HG03575 (cell line): ENCODE measurements at regions not wholly inside any gene's neighbourhood (a gene's known extent, or its start where the extent isn't known, plus 50 kb on each side); places are given as distances from the start of the nearest gene placed in this dataset.
A peak's percentile ranks its signal among the peaks of the same experiment; 100 is the strongest.
"Not testable (repeated sequence)": the region's sequence is repeated elsewhere in the genome, so short reads cannot be mapped to it uniquely, and the experiment has no call there.

Experiments
- ATAC-seq: cut with Tn5 transposase; IDR thresholded peaks from one replicate; pipeline ENCODE4 v1.9.1; 2021; ENCODE audit not compliant: unreplicated experiment, insufficient number of reproducible peaks, low FRiP score; ENCODE audit errors: extremely low read depth

DNA sequence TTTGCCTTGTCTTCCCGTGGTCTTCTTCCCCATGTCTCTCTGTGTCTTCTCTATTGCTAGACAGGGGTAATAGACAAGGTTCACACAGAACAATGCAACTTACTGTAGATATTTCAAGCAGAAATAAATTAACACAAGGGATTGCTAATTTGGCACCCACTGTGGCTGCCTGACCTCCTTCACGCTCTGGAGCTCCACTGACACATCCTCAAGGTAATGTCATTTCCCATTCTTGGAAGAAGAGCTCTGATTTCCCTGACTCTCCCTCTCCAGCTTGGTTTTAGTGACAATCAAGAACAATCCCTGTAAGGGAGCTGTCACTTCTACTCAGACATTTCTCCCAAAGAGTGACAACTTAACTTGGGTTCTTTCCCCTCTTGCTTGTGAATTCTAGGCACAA is 105.4 kb upstream of the NAP1L1 start:
- ATAC-seq = no peak

DNA sequence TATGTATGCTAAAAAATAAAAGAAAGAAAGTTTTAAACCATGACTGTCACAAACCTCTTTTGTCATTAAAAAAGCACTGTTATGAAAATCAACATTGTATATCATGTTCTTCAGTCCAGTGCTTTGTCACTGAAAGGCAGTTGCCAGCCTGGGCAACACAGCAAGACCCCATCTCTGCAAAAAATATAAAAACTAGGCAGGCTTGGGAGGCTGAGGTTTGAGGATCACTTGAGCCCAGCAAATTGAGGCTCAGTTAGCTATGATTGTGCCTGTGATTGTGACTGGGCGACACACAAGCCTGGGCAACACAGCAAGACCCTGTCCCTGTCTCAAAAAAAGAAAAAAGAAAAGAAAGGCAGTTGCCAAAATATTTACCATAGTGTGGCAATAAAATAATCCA is 102.7 kb upstream of the NAP1L1 start:
- no peak for ATAC-seq

DNA sequence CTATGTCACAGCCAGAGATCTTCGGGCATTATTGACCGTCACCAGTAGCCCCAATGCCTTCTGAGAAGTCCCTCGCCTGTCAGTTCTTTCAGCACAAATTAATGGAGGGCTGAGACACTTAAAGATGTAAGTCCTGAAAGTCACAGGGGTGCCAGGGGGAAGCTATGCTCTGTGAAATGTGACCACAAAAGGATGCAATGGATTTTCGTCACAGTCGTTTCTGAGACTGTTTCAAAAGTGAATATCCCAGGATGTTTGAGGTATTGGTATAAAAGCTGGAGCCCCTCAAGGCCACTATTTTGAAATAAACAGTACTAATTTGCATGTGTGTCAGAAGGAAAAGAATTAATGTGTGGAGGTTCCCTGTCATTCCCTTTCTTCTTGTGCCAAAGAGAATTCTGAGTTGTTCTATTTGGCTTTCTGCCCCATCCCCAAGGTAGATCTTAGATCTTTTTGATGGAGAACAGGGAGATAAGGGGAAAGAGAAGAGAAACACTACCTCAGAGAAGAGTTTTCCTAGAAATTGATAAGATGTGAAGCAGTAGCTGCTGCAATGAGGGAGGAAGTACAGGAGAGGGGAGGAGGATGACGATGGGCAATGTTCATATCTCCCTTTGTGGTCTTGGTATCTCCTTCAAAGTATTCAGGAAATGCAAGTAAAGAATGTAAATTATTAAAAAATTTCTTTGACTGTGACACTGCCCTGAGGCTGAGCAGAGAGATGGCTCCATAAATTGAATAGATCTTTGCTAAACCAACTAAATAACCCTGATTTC is 101.8 kb upstream of the NAP1L1 start:
- no peak for ATAC-seq

DNA sequence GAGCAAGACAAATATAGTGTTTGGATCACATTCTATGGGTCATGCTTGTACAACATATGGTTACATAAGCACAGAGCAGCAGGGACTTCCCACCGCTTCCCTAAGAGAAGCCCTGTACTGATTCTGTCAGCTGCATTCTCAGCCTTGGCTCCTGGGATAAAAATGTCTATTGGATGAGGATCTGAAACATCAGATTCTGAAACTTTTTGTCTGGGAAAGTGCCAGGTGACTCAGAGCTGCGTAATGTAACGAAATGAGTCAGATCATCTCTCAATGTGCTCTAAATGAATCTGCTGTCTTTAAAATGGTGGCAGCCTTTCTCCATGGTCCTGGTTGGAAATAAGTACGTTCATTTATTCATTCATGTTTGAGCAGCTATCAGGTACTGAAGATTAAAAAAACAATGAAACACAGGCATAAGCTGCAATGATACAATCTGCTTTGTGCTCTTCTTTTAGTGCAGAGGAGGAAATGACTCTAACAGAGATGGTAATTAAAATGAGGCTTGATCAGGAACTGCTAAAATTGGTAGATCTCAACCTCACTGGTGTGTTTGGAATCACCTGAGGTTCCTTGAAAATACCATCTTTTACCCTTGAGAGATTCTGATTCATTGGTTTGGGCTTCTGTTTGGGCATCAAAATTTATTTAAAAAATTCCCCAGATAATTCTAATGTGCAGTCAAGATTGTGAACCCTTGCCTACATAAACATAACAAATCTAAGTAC is 99.1 kb upstream of the NAP1L1 start:
- peak; percentile 80 for ATAC-seq

DNA sequence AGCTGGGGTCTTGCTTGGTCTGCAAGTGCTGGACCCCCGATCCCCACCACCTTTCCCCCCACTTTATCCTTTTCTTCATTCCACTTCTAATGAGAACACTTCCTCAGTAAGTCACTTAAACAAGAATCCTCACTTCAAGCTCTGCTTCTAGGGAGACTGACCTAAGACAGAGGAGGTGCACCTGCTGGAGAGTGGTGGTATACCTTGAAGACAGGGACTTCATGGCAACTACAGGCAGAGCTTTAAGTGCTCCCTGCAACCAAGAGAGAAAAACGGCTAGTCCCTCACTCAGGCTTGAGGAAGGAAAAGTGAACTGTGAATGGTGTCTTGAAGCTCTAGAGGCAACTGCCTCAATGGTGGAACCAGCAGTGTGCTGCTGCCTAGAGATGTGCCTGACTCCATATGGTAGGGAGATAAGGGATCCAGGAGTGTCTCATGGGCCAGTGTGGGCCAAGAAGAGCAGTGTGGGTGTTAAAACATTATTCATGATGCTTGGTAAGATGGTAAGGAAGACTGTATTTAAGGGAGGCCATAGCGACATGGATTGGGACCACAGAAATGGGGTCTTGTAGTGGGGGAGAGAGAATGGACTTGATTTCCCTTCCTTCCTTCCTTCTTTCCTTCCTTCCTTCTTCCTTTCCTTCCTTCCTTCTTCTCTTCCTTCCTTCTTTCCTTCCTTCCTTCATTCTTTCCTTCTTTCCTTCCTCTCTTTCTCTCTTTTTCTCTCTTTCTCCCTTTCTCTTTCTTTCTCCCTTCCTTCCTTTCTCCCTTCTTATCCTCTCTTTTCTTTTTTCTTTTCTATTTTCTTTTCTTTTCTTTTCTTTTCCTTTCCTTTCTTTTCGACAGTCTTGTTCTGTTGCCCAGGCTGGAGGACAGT is 96.2 kb upstream of the NAP1L1 start:
- no peak for ATAC-seq

DNA sequence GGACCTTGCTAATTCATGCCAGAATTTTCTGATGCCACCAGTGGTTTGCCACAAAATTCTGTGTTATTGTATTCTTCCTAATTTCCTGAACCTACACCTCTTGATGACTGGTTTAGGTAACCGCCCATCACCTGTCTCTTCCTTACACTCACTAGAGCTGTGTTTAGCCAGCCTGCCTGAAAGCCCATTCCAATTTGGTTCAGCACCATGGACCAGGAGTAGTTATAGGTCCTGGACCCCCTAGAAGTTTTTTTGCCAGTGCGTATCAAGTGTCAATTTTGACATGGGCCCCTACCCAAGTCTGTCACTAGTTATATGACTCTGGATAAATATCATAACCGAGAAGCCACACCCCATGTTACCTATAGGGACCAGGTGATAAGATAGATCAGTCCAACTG is 94.0 kb upstream of the NAP1L1 start:
- no peak for ATAC-seq

DNA sequence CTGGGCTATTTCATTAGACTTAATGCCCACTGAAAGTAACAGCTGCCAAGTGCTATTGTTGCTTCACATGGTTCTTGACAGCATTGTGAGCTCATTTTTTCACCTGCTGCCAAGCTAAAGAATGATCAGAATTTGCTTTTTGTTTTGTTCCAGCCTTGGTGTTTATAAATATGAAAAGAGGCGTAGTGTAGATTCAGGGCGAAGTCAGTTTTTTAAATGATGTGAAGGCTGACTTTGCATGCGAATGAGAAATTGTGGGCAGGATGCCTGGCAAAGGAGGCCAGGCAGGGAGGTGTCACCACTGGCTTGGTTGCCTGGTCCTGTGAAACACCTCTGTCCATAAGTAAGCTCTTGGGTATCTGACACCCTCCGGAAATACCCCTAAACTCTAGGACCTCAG is 93.3 kb upstream of the NAP1L1 start:
- no peak for ATAC-seq

DNA sequence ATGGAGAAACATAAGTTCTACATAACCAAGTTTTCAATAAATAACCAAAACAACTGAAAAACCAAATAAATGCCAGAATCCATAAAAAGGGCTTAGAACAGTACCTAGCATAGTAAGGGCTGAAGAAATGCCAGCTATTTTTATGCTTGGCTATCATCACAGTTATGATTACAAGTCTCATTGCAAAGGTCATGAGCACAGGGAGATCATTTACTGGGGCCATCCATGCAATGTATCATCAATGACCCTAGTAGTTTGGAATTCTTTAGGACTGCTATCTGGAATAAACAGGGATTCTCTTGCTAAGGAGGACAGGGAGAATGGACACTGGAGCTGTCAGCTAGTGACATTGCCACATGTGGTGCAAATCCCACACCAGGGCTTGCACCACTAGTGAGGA is 92.5 kb upstream of the NAP1L1 start:
- ATAC-seq = no peak

DNA sequence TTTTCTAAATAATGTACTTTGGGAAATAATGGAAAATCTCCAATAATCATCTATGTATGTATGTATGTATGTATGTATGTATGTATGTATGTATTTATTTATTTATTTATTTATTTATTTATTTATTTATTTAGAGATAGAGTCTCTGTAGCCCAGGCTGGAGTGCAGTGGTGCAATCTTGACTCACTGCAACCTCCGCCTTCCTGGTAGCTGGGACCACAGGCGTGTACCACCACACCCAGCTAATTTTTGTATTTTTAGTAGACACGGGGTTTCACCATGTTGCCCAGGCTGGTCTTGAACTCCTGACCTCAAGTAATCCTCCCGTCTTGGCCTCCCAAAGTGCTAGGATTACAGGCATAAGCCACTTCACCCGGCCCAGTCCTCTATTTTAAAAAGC is 91.5 kb upstream of the NAP1L1 start:
- not testable (repeated sequence) for ATAC-seq

DNA sequence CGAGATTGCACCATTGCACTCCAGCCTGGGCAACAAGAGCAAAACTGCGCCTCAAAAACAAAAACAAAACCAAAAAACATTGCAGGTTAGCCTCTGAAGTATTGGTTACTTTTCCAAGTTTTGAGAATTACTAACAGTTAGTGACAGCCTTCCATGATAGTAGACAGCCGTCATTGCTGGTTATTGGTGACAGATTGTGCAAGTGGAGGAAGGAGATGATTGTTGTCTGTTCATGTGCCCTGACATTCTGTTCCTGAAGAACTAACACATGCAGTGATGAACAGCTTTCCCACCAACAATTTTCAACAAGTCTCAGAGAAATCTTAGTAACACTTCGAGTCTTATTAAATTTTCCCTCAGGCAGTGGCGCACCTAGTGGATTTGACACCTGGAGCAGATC is 89.3 kb upstream of the NAP1L1 start:
- ATAC-seq = no peak

DNA sequence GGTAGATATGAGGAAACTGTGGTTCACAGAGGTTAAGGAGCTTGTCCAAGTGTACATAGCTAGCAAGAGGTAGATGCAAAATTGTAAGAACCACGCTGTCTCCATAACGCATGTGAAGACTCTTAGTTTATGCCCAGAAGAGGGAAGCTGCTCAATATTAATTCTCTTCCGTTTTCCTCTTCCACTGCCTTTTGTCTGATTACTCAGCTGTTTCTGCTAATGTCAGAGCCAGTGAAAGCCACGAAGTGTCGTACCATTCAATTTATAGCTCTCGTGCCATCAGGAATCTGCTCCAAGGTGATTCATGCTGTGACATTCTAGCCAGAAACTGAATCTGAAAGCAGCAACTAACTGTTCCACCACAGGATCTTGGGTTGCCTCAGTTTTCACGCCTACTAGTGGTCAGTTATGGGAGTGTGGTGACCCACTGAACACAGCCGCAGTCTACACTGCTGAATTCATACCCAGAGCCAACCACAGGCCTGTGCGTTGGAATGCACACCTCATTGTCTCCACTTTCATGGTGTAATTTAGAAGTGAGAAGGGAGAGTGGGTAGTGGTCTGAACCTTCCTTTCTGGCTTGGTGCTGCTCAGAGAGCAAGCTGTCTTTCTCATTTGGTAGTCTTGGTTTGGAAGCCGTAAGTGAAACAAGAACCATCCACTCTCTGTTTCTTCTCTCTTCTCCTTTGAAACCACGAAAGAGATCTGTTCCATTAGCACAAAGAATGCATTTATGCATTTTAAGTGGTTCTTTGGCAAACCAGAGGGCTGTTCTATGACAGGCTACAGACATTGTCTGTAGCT is 74.2 kb upstream of the NAP1L1 start:
- peak; percentile 95 for ATAC-seq

DNA sequence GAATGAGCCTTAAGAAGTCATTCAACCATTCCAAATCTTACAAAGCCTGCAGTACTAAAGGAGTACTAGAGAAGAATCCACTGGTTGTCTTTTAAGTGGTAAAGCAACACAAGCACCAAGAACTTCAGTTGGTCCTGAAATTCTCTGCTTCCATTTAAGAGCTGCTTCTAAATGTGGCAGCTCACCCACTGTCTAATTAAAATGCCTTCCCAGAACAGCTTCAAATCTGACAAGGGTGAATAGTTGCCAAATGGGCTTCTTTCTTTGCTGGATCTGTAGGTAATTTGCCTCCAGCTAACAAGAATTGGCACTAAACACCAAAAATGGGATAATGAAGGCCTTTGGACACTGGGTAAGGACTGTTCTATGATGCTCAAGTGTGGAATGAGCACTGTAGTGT is 72.2 kb upstream of the NAP1L1 start:
- ATAC-seq = no peak

DNA sequence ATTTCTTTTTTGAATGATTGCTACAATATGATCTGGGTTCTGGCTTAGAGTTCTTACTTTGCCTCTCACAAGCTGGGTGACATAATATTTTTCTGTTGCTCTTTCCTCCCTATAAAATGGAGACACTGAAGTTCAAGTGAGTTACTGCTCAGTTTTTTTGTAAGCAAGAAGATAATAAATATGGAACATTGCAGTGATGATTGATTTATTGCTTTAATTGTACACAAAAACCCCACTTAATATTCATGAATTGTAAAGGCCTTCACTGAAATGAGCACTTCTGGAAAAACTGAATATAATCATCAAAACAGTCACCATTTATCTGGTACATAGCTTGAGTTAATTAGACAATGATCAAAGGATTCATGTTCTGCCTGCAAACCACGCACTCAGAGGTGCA is 71.8 kb upstream of the NAP1L1 start:
- ATAC-seq = no peak

DNA sequence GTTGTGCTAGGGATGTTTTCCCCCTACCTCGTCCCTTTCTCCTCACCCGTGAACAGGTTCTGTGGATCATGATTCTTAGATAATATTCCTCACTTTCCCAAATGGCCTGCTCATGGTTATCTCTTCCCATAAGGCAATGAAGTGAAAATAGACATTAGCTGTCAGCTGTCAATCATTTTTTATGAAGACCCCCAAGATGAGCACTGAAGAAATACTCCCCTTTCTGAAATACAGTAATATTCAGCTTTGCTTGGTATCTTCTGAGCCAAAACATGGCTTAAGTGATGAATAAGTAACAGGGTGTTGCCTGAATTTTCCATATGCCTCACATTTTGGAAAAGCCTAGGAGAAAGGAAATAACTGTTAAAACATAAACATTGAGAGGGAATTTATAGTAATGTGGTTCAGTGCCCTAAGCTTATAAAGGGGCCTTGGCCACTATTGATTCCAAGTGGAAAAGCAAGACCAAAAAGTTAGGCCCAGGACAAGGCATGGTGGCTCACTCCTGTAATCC is 70.7 kb upstream of the NAP1L1 start:
- ATAC-seq = no peak

DNA sequence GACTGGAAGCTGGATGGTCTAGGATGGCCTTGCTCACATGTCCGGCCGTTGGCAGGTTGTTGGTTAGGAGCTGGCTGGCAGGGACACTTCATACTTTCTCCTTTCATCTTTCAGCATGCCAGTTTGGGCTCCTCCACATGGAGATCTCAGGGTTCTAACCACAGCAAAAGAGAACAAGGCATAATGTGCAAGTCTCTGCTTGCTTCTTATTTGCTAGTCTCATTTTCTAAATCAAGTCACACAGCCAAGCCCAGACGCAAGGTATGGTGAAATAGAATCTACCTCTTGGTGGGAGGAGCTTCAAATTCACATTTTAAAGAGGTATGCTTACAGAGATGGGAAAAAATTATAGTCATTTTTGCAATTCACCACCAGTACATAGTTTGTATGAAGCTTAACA is 69.1 kb upstream of the NAP1L1 start:
- ATAC-seq = no peak

DNA sequence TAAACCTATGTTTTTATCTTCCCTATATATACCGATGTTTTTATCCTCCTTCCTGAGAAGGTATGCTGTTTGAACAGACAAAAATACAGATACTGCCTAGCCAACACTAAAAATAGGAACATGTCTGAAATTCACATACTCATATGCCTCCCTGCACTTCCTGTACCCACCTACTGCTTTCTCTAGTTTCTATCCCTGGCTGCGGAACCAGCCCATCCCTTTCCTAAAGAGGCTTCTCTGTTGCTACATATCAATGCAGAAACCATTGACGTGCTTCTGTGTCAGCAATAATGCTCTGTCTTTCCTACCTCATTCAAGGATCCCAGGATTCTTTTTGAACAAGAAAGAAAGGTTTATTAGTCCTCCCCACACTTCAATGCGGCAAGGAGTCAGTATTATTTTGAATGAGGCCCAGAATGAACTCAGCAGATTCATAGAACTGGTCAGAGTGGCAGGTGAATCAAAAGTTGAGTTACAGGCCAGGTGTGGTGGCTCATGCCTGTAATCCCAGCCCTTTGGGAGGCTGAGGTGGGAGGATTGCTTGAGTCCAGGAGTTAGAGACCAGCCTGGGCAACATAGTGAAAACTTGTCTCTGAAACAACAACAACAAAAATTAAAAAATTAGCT is 67.8 kb upstream of the NAP1L1 start:
- ATAC-seq = peak; percentile 96

DNA sequence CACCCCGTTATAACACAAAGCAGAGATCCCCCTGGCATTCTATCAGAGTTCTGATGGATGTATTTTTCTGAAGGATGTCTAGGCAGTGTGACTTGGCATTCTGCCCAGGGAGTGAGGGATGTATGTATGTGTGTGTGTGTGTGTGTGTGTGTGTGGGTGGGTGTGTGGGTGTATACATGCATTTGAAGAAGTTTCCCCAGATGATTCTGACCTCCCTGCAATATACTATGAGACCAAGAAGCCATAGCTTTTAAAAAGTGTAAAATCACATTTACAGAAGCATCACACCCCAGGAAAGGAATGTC is 59.7 kb upstream of the NAP1L1 start:
- no peak for ATAC-seq

DNA sequence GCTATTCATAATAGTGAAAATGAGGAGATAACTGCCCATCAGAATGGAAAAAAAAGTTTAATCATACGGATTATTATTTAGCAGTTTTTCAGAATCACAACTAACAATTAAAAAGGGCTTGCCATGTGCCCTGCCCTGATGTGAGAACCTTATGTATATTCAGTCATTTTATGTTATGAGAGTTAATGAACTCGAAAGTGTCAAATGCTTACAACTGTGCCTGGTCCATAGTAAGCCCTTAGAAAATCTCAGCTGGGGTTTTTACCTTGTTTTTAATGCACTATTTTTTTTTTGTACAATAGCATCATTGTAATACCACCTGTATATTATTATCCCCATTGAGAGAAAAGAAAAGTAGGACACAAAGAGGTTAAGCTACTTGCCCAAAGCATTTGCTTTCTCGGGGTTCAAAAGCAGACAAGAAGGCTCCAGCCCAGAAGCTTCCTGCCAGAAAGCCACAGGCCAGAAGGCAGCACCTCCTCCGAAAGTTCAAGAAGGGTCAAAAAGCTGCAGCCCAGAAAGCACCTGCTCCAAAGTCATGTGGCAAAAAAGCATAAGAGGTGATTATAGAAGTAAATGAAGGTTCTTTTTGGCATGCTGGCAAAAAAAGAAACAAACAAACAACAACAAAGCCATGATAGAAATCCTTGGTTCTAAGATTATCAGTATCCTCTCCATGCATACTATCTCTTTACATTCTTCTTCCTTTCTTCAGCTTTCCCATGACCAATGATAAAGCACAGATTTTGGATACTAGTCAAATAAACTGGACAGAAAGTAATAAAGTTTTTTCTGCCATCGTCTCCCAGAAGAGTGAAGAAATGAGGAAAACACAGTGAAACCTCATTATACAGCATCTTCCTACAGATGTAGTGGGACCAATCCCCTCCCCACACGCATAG is 59.1 kb upstream of the NAP1L1 start:
- ATAC-seq = peak; percentile 90
